Ishikawa (cell line): ENCODE measurements at regions not wholly inside any gene's neighbourhood (a gene's known extent, or its start where the extent isn't known, plus 50 kb on each side); places are given as distances from the start of the nearest gene placed in this dataset.

ENCODE experiments used
- CEBPB ChIP-seq: IDR thresholded peaks from 2 replicates; pipeline ENCODE4 v1.6.1; 2012
- CREB1 ChIP-seq: IDR thresholded peaks from 2 replicates; pipeline ENCODE4 v1.6.1; 2012; ENCODE audit warnings: low read depth
- EGR1 ChIP-seq: IDR thresholded peaks from 2 replicates; pipeline ENCODE4 v1.6.1; 2012
- EP300 ChIP-seq: IDR thresholded peaks from 2 replicates; pipeline ENCODE4 v1.6.1; 2012; ENCODE audit warnings: borderline replicate concordance
- FOXM1 ChIP-seq: IDR thresholded peaks from 2 replicates; pipeline ENCODE4 v1.6.1; 2012; ENCODE audit warnings: low read depth, borderline replicate concordance
- NFIC ChIP-seq: IDR thresholded peaks from 2 replicates; pipeline ENCODE4 v1.6.1; 2012
- RAD21 ChIP-seq: IDR thresholded peaks from 2 replicates; pipeline ENCODE4 v1.6.1; 2012; ENCODE audit warnings: low read depth
- TAF1 ChIP-seq: IDR thresholded peaks from 2 replicates; pipeline ENCODE4 v1.6.1; 2012; ENCODE audit warnings: low read depth, mild to moderate bottlenecking
- TEAD4 ChIP-seq: IDR thresholded peaks from 2 replicates; pipeline ENCODE4 v1.6.1; 2012
- YY1 ChIP-seq: IDR thresholded peaks from 2 replicates; pipeline ENCODE4 v1.6.1; 2012; ENCODE audit warnings: low read depth
- TF ChIP-seq, protein P1 (sequence below): IDR thresholded peaks from 2 replicates; pipeline ENCODE4 v1.6.1; 2012; ENCODE audit warnings: low read depth, mild to moderate bottlenecking
- TF ChIP-seq, protein P2 (sequence below): IDR thresholded peaks from 2 replicates; pipeline ENCODE4 v1.6.1; 2012

DNA sequence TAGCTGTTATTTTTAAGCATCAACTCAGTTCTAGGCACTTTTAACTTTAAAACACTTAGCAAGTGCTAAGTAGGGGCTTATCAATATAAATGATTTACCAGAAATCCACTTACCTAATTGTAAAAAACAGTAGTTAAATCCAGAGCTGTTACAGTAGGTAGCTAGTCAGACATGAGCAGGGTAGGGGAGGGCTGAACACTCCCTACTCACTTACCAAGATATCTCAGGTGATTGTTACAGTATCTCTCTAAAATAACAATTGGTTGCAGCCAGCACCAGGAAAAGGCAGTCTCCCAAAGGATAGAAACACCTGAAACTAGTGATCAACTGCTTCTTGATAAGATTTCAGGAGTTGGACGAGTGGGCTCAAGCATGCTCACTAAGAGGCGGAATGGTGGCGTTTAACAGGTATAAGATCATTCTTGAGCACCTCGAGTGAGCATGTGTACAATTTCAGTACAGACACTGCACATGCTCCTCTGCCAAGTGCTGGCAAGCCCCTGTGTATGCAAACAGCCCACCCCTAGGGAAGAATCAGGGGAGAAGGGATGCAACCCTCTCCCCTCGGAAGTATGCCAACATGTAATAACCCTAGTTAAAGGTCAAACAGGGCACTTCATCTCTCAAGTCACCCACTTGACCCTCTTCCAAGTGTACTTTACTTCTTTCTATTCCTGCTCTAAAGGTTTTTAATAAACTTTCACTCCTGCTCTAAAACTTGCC lies 1113.6 kb upstream of the SEL1L start:
- TF ChIP-seq EP300 (no peak), TEAD4 (no peak), YY1 (no peak), NFIC (no peak), CREB1 (no peak), FOXM1 (no peak), TAF1 (no peak), RAD21 (no peak), EGR1 (no peak), CEBPB (no peak)
- TF ChIP-seq, protein P1, sequence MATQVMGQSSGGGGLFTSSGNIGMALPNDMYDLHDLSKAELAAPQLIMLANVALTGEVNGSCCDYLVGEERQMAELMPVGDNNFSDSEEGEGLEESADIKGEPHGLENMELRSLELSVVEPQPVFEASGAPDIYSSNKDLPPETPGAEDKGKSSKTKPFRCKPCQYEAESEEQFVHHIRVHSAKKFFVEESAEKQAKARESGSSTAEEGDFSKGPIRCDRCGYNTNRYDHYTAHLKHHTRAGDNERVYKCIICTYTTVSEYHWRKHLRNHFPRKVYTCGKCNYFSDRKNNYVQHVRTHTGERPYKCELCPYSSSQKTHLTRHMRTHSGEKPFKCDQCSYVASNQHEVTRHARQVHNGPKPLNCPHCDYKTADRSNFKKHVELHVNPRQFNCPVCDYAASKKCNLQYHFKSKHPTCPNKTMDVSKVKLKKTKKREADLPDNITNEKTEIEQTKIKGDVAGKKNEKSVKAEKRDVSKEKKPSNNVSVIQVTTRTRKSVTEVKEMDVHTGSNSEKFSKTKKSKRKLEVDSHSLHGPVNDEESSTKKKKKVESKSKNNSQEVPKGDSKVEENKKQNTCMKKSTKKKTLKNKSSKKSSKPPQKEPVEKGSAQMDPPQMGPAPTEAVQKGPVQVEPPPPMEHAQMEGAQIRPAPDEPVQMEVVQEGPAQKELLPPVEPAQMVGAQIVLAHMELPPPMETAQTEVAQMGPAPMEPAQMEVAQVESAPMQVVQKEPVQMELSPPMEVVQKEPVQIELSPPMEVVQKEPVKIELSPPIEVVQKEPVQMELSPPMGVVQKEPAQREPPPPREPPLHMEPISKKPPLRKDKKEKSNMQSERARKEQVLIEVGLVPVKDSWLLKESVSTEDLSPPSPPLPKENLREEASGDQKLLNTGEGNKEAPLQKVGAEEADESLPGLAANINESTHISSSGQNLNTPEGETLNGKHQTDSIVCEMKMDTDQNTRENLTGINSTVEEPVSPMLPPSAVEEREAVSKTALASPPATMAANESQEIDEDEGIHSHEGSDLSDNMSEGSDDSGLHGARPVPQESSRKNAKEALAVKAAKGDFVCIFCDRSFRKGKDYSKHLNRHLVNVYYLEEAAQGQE, result no peak
- TF ChIP-seq, protein P2, sequence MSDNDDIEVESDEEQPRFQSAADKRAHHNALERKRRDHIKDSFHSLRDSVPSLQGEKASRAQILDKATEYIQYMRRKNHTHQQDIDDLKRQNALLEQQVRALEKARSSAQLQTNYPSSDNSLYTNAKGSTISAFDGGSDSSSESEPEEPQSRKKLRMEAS, result no peak
